Dendritic cell treated with granulocyte-macrophage colony-stimulating factor and Interleukin-4, amounts not matched to agents 40 ng/mL and 50 ng/mL, for 4 days (primary cell): ENCODE measurements at regions not wholly inside any gene's neighbourhood (a gene's known extent, or its start where the extent isn't known, plus 50 kb on each side); places are given as distances from the start of the nearest gene placed in this dataset.

Experiments
- H3K27ac Mint-ChIP-seq: one replicate; pipeline ENCODE4 v1.8.0; 2022; ENCODE audit warnings: mild to moderate bottlenecking, mixed read lengths
- H3K27me3 Mint-ChIP-seq: one replicate; pipeline ENCODE4 v1.8.0; 2022; ENCODE audit warnings: mild to moderate bottlenecking, mixed read lengths
- H3K36me3 Mint-ChIP-seq: one replicate; pipeline ENCODE4 v1.8.0; 2022; ENCODE audit warnings: low read depth, mixed read lengths
- H3K4me1 Mint-ChIP-seq: one replicate; pipeline ENCODE4 v1.8.0; 2022; ENCODE audit warnings: low read depth, mixed read lengths
- H3K4me3 Mint-ChIP-seq: one replicate; pipeline ENCODE4 v1.8.0; 2022; ENCODE audit warnings: mild to moderate bottlenecking, moderate library complexity, mixed read lengths
- H3K9me3 Mint-ChIP-seq: one replicate; pipeline ENCODE4 v1.8.0; 2022; ENCODE audit warnings: mixed read lengths
- intact Hi-C: fragments of 100-400 bp; cut with micrococcal nuclease; formaldehyde crosslinking; loops from one replicate; pipeline ENCODE4 v1.15.0; 2022

- Mint-ChIP-seq H3K9me3 (peaks cover 71% of the 10 kb centered on the region), H3K4me1 (no peaks in the 10 kb centered on the region), H3K27me3 (no peaks in the 10 kb centered on the region), H3K27ac (no peak overlapping the region), H3K4me3 (no peak overlapping the region), H3K36me3 (no peaks in the 10 kb centered on the region)
- intact Hi-C loops: no loop called here
Observed at GRCh38 chr7:67813621-67814292, 817.1 kb downstream of the TYW1 start.

DNA sequence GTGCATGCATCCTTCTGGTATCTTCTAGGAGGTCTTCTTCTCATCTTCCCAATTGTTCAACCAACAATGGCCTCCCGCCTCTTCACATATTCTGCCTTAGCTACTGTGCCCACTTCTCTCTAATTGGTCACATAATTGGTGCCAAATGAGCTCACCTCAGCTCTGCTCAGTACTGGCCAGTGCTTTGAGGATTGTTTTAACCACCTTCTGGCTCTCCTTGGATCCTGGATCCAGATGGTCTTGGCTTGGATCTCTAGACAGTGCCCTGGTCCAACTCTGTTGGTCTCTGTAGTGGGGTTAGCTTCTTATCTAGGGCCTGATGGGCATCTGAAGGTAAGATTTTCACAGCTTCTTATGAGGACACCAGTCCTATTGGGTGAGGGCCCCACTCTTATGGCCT lies 820.8 kb downstream of the TYW1 start:
- H3K36me3 Mint-ChIP-seq: no peaks in the 10 kb centered on the region
- intact Hi-C loops: no loop called here
- no peak overlapping the region for H3K4me3 Mint-ChIP-seq
- H3K4me1 Mint-ChIP-seq: no peaks in the 10 kb centered on the region
- no peak overlapping the region for H3K27ac Mint-ChIP-seq
- H3K27me3 Mint-ChIP-seq: no peaks in the 10 kb centered on the region
- peaks cover 74% of the 10 kb centered on the region for H3K9me3 Mint-ChIP-seq

DNA sequence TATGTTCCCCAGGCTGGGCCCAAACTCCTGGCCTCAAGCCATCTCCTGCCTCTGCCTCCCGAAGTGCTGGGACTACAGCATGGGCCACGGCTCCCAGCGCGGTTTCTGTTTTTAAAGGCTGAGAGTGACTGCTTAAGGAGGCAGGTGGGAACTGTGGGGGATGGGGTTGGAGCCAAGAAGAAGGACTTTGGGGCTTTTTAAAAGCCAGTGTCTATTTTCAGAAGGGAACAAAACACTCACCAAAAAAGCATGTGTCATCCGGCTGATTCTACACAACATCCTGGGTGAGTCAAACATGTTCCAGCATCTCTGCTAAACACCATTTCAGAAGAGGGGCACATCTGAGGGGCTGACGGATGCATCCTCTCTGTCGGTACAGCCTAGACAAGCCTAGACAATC lies 824.5 kb downstream of the TYW1 start:
- Mint-ChIP-seq H3K9me3 (peaks cover 94% of the 10 kb centered on the region), H3K4me1 (no peaks in the 10 kb centered on the region), H3K27ac (no peak overlapping the region), H3K36me3 (no peaks in the 10 kb centered on the region), H3K4me3 (no peak overlapping the region), H3K27me3 (no peaks in the 10 kb centered on the region)
- intact Hi-C loops: no loop called here

DNA sequence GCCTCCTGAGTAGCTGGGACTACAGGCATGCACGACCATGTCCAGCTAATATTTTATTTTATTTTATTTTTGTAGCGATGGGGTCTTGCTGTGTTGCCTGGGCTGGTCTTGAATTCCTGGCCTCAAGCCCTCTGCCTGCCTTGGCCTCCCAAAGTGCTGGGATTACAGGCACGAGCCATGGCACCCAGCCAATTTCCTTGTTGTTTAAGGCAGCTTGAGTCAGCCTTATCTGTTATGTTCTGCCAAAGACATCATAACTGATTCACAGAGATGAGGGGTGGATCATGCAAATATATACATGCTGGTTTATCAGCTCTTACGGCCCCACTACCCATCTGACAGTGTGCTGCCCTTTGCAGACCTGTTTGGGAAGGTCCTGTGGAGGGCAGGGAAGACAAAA lies 826.7 kb downstream of the TYW1 start:
- Mint-ChIP-seq H3K9me3 (peaks cover 95% of the 10 kb centered on the region), H3K36me3 (no peaks in the 10 kb centered on the region), H3K4me1 (no peaks in the 10 kb centered on the region)

DNA sequence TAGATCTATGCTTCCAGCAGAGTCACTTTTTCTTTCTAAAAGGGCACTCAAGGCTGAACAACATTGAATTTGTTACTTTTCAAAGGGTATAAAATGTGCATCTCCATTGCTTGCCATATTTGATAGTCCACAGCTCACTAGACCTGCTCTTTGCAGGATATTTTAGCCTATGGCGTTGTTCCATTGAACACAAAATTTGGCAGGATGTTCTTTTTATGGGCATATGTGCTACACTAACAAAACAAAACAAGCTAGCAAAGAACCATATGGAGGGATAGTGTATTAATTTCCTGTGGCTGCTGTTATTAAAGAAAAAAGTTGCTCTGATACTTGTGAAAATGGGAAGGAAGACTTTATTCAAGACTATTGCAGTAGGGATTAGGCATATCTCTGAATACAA lies 828.7 kb downstream of the TYW1 start:
- intact Hi-C loops: no loop called here

More for the DNA sequence above, 826.7 kb downstream of the TYW1 start:
- Mint-ChIP-seq H3K4me3 (no peak overlapping the region), H3K27ac (no peak overlapping the region), H3K27me3 (no peaks in the 10 kb centered on the region)
- intact Hi-C loops: no loop called here

DNA sequence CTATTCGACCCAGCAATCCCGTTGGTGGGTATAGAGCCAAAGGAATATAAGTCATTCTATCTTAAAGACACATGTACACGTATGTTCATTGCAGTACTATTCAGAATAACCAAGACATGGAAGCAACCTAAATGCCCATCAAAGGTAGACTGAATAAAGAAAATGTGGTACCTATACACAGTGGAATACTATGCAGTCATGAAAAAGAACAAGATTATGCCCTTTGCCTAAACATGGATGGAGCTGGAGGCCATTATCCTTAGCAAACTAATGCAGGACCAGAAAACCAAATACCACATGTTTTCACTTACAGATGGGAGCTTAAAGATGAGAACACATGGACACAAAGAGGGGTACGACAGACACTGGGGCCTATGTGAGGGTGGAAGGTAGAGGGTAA lies 845.3 kb downstream of the TYW1 start:
- Mint-ChIP-seq H3K27ac (no peak overlapping the region), H3K27me3 (no peaks in the 10 kb centered on the region), H3K9me3 (peaks cover 20% of the 10 kb centered on the region), H3K4me1 (no peaks in the 10 kb centered on the region), H3K4me3 (no peak overlapping the region), H3K36me3 (no peaks in the 10 kb centered on the region)
- intact Hi-C loops: no loop called here

More for the DNA sequence above, 828.7 kb downstream of the TYW1 start:
- Mint-ChIP-seq H3K9me3 (peaks cover 79% of the 10 kb centered on the region), H3K27me3 (no peaks in the 10 kb centered on the region), H3K27ac (no peak overlapping the region), H3K4me3 (no peak overlapping the region), H3K36me3 (no peaks in the 10 kb centered on the region), H3K4me1 (no peaks in the 10 kb centered on the region)

GRCh38 chr7:67842571-67842970 lies 845.9 kb downstream of the TYW1 start:
- intact Hi-C loops: no loop called here
- Mint-ChIP-seq H3K27ac (no peak overlapping the region), H3K4me1 (no peaks in the 10 kb centered on the region), H3K36me3 (no peaks in the 10 kb centered on the region), H3K4me3 (no peak overlapping the region), H3K27me3 (no peaks in the 10 kb centered on the region), H3K9me3 (peaks cover 20% of the 10 kb centered on the region)

DNA sequence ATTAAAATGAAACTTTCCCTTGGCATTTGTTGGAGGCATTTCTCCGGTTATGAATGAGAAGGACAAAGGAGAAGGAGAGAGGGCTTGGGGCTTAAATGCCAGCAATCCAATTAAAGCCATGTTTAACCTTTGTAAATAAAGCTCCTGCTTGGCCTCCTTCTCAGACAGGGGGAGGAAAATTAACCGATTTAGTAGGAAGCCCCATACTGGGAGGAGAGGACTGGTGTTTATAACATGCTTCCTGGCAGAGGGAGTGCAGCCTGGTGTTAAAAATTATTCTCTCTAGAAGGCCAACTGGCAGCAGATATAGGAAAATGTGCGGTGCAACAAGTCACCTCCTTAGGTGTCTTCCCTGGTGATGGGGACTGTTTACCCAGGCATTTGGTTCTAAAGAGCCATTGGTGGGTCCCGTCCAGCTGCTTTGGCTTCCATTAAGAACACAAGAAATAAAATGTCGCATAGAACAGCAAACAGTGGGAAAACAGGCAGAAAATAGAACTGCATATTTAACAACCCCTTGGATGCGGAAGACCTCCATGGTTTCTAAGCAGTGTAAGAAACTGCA lies 846.5 kb downstream of the TYW1 start:
- H3K27me3 Mint-ChIP-seq: no peaks in the 10 kb centered on the region
- no peaks in the 10 kb centered on the region for H3K4me1 Mint-ChIP-seq
- no peak overlapping the region for H3K27ac Mint-ChIP-seq
- no peaks in the 10 kb centered on the region for H3K36me3 Mint-ChIP-seq
- H3K9me3 Mint-ChIP-seq: peaks cover 20% of the 10 kb centered on the region
- H3K4me3 Mint-ChIP-seq: no peak overlapping the region
- intact Hi-C loops: no loop called here

DNA sequence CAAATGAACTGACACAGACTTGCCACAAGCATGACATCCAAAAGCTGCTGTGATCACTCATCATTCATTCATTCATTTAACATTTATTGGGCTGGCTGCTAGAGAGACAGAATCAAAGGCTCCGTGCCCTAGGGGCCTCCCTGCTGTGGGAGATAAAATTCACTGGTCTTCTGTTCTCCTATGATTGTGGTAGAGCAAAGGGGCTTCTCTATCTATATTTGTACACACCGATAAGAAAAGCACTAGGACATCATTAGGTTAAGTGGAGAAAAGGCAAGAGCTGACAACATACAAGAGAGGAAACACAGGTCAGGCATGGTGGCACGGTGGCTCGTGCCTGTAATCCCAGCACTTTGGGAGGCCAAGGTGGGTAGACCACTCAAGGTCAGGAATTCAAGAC lies 847.0 kb downstream of the TYW1 start:
- H3K4me3 Mint-ChIP-seq: no peak overlapping the region

GRCh38 chr7:67847092-67847787 lies 850.6 kb downstream of the TYW1 start:
- intact Hi-C loops: no loop called here
- no peaks in the 10 kb centered on the region for H3K36me3 Mint-ChIP-seq
- H3K27me3 Mint-ChIP-seq: no peaks in the 10 kb centered on the region
- no peak overlapping the region for H3K4me3 Mint-ChIP-seq
- peaks cover 12% of the 10 kb centered on the region for H3K9me3 Mint-ChIP-seq
- no peak overlapping the region for H3K27ac Mint-ChIP-seq
- H3K4me1 Mint-ChIP-seq: no peaks in the 10 kb centered on the region

More for the DNA sequence above, 847.0 kb downstream of the TYW1 start:
- Mint-ChIP-seq H3K27me3 (no peaks in the 10 kb centered on the region), H3K36me3 (no peaks in the 10 kb centered on the region), H3K4me1 (no peaks in the 10 kb centered on the region), H3K9me3 (peaks cover 20% of the 10 kb centered on the region), H3K27ac (no peak overlapping the region)
- intact Hi-C loops: no loop called here

- H3K27ac Mint-ChIP-seq: no peak overlapping the region
- no peaks in the 10 kb centered on the region for H3K36me3 Mint-ChIP-seq
- no peak overlapping the region for H3K4me3 Mint-ChIP-seq
- intact Hi-C loops: no loop called here
- no peaks in the 10 kb centered on the region for H3K4me1 Mint-ChIP-seq
- no peaks in the 10 kb centered on the region for H3K27me3 Mint-ChIP-seq
- peaks cover 36% of the 10 kb centered on the region for H3K9me3 Mint-ChIP-seq
Observed at GRCh38 chr7:67854221-67855178, 857.9 kb downstream of the TYW1 start.

DNA sequence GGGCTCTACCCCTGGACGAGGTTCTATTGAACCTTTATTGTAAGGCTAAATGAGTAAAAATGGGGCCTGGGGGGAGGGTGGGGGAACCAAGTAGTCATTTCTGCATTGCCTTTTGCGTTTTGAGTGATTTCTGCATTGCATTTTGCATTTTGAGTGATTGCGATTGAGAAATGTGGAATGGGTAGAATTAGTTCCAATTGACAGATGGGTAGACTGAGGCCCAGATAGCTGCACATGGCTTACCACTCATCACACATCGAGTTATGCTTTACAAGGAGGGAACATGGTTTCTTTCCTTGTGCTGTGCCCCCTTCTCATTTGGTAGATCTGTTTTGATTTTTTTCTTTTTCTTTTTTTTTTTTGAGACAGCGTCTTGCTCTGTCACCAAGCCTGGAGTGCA lies 858.7 kb downstream of the TYW1 start:
- H3K27ac Mint-ChIP-seq: no peak overlapping the region
- intact Hi-C loops: no loop called here
- H3K27me3 Mint-ChIP-seq: no peaks in the 10 kb centered on the region
- peaks cover 44% of the 10 kb centered on the region for H3K9me3 Mint-ChIP-seq
- no peaks in the 10 kb centered on the region for H3K36me3 Mint-ChIP-seq
- H3K4me1 Mint-ChIP-seq: no peaks in the 10 kb centered on the region
- H3K4me3 Mint-ChIP-seq: no peak overlapping the region

DNA sequence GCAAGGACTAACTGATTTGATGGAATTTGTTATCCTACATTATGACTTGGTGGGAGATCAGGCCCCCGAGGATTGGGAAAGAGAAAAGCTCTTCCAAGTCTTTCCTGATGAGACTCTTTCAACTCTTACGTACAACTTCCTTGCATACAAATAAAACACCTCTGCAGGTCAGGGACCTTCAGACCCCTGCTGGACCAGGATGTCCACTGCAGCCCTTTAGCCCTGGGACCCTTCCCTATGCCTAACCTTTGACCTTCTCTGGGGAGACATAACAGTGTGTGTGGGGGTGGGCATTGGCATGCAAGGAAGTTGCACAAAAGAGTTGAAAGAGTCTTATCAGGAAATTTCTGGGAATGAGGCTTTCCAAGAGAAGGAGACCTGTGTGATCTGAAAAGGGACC lies 859.4 kb downstream of the TYW1 start:
- Mint-ChIP-seq H3K9me3 (peaks cover 51% of the 10 kb centered on the region), H3K4me1 (no peaks in the 10 kb centered on the region), H3K36me3 (no peaks in the 10 kb centered on the region), H3K27ac (no peak overlapping the region), H3K4me3 (no peak overlapping the region), H3K27me3 (no peaks in the 10 kb centered on the region)
- intact Hi-C loops: no loop called here

DNA sequence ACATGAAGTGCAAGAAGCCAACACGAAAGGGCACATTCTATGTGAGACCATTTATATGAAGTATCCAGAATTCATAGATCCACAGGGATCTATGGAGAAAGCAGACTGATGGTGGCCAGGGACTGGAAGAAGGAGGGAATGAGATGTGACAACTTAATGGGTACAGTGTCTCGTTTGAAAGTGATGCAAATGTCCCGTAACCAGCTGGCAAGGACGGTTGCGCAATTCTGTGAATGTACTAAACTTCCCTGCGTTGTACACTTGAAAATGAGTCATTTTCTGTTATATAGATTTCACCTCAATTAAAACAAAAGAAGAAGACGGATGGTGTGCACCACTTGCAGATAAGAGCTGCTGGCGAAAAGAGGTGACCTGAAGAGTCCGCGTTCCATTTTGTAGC lies 861.1 kb downstream of the TYW1 start:
- H3K36me3 Mint-ChIP-seq: no peaks in the 10 kb centered on the region
- peaks cover 56% of the 10 kb centered on the region for H3K9me3 Mint-ChIP-seq
- no peaks in the 10 kb centered on the region for H3K4me1 Mint-ChIP-seq
- H3K27me3 Mint-ChIP-seq: no peaks in the 10 kb centered on the region
- H3K27ac Mint-ChIP-seq: no peak overlapping the region
- H3K4me3 Mint-ChIP-seq: no peak overlapping the region
- intact Hi-C loops: no loop called here
